H54 (cell line): ENCODE measurements at regions not wholly inside any gene's neighbourhood (a gene's known extent, or its start where the extent isn't known, plus 50 kb on each side); places are given as distances from the start of the nearest gene placed in this dataset.
"Not testable (repeated sequence)": the region's sequence is repeated elsewhere in the genome, so short reads cannot be mapped to it uniquely, and the experiment has no call there.

Source experiments
- DNase-seq: peaks from one replicate; pipeline ENCODE4 v3.0.0; 2011; ENCODE audit warnings: low spot score, mixed read lengths; ENCODE audit not compliant: insufficient read length
- FAIRE-seq: peaks from 3 replicates; lab custom pipeline; 2011; peaks lifted over from hg19 to GRCh38; lab: Jason Lieb, UNC
- POLR2A ChIP-seq: IDR thresholded peaks from 2 replicates; pipeline ENCODE4 v1.6.1; 2011; ENCODE audit warnings: low read depth, mild to moderate bottlenecking, low read length

DNA sequence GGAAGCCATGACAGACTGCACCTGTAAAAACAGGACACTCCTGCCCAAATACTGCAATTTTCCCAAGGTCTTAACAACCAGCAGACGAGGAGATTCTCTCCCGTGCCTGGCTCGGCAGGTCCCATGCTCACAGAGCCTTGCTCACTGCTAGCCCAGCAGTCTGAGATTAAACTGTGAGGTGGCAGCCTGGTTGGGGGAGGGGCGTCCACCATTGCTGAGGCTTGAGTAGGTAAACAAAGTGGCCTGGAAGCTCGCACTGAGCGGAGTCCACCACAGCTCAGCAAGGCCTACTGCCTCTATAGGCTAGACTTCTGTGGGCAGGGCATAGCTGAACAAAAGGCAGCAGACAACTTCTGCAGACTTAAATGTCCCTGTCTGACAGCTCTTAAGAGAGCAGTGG is 80.3 kb downstream of the ANXA5 start:
- FAIRE-seq, result not testable (repeated sequence)

DNA sequence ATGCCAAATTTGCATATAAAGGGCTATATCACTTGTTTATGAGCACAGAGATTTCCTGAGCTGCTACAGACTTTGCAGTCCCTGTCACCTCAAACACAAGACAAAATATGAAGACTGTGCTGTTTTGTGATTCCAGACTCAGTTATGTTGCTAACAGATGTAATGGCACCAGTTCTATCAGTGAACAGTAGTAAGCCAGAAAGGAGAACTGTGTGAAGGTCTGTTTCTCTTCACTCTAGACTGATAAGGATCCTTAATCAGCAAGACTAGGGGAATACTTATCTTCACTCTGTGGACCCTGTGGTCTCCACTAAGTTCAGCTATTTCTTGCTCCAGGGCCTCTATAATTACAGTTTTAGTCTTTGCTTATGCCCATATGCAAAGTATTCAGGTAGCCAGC is 82.7 kb downstream of the ANXA5 start:
- FAIRE-seq, result no peak
- TF ChIP-seq POLR2A, result no peak
- DNase-seq, result no peak

More for the DNA sequence above, 80.3 kb downstream of the ANXA5 start:
- not testable (repeated sequence) for DNase-seq

DNA sequence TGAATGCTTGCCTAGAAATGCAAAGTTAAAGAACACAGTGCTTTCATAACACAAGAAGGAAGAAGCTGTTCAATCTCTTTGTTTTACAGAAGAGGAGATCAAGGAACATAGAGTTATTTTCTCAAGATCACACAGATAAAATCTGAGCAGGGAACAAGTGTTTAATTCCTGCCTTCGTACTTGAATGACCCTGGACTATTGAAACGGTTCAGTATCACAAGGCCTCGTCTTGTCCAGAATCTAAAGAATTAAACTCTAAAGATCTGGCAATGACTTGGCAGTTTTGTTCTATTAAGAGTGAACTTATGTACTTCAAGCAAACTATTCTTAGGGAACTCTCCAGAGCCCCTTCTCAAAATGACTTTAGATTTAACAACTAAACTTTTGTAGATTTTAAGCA is 97.7 kb downstream of the ANXA5 start:
- FAIRE-seq, result no peak
- DNase-seq, result no peak
- TF ChIP-seq POLR2A, result no peak

DNA sequence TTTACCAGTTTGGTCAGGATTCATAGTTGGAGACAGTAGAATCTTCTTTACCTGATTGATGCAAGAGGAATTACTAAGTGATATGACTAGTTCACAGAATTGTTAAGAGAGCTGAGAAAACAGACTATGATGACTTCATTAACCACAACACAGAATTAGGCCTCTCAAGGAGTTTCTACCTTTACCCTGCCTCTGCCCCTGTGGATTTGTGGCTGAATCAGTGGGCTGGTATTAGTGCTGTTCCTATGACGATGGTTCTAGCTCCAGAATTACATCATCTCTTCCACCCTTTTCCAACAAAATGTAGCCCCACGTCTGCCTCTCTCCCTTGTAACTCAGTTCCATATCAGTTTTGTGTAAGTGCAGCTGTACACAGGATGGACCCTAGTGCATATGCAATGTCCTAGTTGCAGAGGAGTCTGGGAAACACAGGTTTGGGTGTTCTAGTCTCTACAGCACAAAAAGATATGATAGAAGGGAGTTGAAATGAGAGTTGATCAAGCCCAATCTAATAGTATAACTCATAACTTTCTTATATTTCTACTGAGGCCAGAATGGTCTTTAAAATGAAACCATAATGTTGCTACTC is 99.3 kb downstream of the ANXA5 start:
- FAIRE-seq (no peak), DNase-seq (no peak)

DNA sequence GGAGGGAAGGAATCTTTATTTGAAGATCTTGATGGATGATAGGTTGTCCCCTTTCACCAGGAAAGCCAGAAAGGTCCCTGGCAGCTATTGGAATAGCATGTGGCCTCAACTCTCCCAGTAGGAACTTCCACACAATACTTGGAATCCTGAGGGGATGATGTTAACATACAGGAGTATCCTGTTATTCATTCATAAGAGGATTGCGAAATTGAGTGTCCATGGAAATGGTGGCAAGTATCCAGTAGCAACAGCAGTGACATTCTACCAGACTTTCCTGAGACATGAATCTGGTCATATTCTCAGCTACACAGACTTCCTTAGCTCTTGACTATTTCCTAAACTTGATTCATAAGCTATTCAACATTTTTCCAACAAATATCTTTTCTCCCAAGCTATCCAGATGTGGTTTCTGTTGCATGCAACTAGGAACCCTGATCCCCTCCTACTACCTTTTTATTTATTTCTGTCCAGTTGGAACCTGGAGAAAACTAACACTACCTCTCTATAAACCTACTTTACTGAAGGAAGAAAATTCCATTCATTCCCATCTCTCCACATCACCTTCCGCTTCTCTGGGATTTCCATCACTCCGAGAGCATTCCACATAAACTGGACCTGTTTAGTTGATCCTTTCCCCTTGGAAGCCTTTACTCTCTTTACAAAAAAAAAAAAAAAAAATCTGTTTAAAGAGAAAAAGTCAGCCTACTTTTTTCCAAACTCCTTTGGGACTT is 101.8 kb downstream of the ANXA5 start:
- no peak for FAIRE-seq
- DNase-seq, result no peak
- TF ChIP-seq POLR2A, result no peak

More for the DNA sequence above, 99.3 kb downstream of the ANXA5 start:
- TF ChIP-seq POLR2A, result no peak

DNA sequence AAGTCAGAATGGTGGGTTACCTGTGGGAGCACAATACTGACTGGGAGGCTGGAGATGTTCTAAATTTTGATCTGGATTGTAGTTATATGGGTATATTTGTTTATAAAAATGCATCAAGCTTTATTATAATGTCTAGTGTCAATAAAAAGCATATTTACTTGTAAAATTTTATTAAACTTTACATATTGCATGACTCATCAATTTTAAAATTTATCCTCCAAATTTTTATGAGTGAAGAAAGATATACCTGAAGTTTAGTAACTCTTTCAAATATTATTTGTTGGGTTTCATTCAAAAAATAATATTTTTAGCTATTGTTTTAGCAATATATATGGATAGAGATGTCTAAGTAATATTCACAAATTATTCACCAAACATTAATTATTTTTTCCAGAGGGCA is 103.0 kb downstream of the ANXA5 start:
- TF ChIP-seq POLR2A, result no peak
- FAIRE-seq (no peak), DNase-seq (no peak)

DNA sequence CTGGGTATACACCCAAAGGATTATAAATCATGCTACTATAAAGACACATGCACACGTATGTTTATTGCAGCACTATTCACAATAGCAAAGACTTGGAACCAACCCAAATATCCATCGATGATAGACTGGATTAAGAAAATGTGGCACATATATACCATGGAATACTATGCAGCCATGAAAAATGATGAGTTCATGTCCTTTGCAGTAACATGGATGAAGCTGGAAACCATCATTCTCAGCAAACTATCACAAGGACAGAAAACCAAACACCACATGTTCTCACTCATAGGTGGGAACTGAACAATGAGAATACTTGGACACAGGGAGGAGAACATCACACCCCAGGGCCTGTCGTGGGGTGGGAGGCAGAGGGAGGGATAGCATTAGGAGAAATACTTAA is 104.5 kb downstream of the ANXA5 start:
- DNase-seq, FAIRE-seq: not testable (repeated sequence)

DNA sequence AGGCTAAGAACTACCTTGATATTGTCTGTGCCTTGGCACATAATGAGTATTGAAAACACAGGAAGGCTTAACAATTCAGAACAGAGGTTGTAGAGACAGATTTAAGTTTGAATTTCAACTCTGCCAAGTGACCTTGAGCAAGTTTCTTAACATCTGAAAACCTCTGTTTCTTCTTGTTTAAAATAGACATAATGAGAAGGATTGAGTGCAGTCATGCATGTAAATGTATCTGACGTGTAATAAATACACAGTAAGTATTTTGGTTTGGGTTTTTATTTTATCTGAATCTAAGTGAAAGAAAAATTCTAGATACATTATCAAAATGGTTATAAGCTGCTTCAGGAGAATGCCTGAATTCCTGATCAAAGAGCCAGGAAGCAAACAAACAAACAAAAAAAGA is 111.9 kb downstream of the ANXA5 start:
- TF ChIP-seq POLR2A, result no peak
- DNase-seq (no peak), FAIRE-seq (no peak)

DNA sequence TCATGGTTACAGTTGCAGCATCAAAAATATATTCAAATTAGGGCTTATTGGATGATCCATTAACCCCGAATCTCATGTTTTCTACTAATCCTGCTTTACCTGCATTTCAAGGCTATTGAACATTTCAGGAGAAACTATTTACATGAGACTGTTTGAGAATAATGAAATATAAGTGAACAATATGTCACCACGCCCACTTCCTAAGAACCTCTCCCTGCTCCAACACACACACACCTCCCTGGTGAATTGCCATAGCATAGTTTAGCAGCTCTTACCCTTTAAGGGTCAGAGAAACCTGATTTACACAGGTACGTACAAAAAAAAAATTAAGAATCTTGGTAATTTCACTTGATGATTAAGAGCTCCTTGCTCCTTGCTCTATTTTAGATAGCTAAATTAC is 113.4 kb downstream of the ANXA5 start:
- FAIRE-seq, result no peak

DNA sequence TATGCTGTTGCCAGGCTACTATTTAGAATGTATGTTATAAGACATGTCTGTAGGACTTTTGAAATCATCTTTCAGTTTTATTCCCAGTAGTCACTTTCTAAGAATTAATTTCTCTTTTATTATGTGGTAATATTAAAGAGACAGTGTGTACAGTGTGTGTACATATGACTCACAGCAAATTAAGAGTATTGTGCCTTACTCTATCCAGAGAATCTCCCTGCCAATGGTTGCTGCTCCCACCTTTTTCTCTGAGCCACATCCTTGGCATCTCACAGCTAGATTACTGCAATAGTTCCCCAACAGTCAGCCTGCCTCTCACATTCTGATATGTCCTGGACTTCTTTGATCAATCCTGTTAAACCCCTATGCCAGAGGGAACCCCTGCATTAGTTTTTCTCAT is 114.5 kb downstream of the ANXA5 start:
- no peak for TF ChIP-seq POLR2A
- FAIRE-seq (no peak), DNase-seq (no peak)

More for the DNA sequence above, 113.4 kb downstream of the ANXA5 start:
- DNase-seq, result no peak
- TF ChIP-seq POLR2A, result no peak

DNA sequence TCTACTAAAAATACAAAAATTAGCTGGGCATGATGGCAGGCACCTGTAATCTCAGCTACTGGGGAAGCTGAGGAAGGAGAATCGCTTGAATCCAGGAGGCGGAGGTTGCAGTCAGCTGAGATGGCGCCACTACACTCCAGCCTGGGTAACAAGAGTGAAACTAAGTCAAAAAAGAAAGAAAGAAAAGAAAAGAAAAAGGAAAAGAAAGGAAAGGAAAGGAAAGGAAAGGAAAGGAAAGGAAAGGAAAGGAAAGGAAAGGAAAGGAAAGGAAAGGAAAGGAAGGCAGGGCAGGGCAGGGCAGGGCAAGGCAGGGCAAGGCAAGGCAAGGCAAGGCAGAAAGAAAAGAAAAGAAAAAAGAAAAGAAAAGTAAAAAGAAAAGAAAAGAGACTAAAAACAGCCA is 121.4 kb downstream of the ANXA5 start:
- FAIRE-seq, DNase-seq: not testable (repeated sequence)

DNA sequence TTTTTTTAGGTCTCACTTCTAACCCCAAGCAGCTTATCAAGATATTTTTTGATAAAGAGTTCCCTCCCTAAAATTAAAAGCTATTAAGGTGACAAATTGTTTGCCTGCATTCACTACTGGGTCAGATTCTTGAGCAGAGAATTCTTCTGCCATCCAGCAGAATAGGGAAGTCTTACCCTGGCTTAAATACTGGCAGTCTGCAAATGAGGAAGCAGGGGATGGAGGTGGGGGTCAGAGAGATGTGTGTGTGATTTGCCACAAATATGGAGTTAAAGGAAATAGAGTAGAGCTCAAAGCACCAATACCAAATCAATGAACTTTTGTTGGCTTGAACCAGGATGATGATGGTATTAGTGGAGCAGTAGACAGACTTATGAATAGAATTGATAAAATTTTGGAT is 122.2 kb downstream of the ANXA5 start:
- FAIRE-seq (no peak), DNase-seq (no peak)
- TF ChIP-seq POLR2A, result no peak

DNA sequence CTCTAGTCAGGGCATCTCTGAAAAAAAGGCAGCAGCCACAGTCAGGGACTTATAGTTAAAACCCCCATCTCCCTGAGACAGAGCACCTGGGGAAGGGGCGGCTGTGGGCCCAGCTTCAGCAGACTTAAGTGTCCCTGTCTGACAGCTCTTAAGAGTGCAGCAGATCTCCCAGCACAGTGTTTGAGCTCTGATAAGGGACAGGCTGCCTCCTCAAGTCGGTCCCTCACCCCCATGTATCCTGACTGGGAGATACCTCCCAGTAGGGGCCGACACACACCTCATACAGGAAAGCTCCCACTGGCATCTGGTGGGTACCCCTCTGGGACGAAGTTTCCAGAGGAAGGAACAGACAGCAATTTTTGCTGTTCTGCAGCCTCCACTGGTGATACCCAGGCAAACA is 129.0 kb downstream of the ANXA5 start:
- DNase-seq (no peak), FAIRE-seq (no peak)
- TF ChIP-seq POLR2A, result no peak

DNA sequence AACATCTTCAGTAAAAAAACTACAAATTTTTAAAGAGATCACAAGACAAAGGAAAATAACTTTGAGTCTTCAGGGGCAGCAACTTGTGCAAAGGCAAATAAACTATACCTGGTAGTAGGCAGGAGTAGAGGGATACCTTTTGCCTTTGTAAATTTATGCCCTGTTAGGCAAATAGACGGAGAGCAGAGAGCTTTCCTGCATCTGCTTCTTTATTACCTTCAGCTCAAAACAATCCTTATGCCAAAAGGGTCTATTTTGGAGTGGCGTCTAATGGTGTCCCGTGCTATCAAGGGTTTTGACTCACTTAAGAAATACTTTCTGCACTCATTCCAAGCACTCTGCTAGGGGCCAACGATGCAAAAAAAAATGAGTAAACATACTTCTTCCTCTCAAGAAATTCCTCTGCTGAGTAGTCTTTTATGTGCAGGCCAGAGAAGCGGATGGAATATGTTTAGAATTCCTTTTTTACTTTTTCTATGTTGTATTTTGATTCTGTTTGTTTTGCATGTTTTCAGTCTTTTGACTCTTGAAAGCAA is 131.9 kb downstream of the ANXA5 start:
- no peak for FAIRE-seq
- TF ChIP-seq POLR2A, result no peak
- DNase-seq, result no peak

DNA sequence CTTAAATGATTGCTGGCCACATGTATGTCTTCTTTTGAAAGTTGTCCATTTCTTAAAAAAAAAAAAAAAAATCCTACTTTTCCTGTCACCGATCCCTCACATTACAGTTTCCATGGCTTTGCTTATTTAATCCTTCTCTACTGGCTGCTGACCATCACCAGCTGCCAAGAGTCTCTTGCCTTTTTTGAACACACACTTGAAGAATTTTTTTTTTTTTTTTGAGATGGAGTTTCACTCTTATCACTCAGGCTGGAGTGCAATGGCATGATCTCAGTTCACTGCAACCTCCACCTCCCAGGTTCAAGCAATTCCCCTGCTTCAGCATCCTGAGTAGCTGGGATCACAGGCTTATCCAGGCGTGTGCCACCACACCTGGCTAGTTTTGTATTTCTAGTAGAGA is 134.0 kb downstream of the ANXA5 start:
- DNase-seq (no peak), FAIRE-seq (no peak)
- TF ChIP-seq POLR2A, result no peak
